ENCODE measurements at regions not wholly inside any gene's neighbourhood (a gene's known extent, or its start where the extent isn't known, plus 50 kb on each side); places are given as distances from the start of the nearest gene placed in this dataset.

- BruUV-seq (replicated peaks) = no TSS peak
- dilution Hi-C loops (cut with MboI; ENCODE audit: extremely low pct_ligation_motif_present, low sequenced_read_pairs) = no loop called here
- no peaks in the 10 kb centered on the region for H4K20me1 ChIP-seq (replicated peaks; ENCODE audit: control insufficient read depth, extremely low read depth, insufficient read depth, low read length)
Observed at GRCh38 chr9:79213417-79214125, 358.2 kb upstream of the TLE4 start.

GRCh38 chr9:79215821-79216220 is 355.9 kb upstream of the TLE4 start:
- Histone ChIP-seq H3K9me3 (replicated peaks; ENCODE audit: control insufficient read depth, insufficient read depth, low read length) (no peaks in the 10 kb centered on the region), H3K36me3 (ENCODE audit: control insufficient read depth in 2 of 2, extremely low read depth in 1 of 2, insufficient read depth in 2 of 2, low read length in 2 of 2) (no peaks in the 10 kb centered on the region), H2AFZ (ENCODE audit: low read depth, low read length) (no peak overlapping the region), H3K9ac (replicated peaks; ENCODE audit: extremely low read depth, insufficient read depth, low read length) (no peak overlapping the region), H4K20me1 (replicated peaks; ENCODE audit: control insufficient read depth, extremely low read depth, insufficient read depth, low read length) (no peaks in the 10 kb centered on the region), H3K27me3 (ENCODE audit: control insufficient read depth in 2 of 2, insufficient read depth in 2 of 2, low read length in 2 of 2) (no peaks in the 10 kb centered on the region), H3K4me2 (ENCODE audit: insufficient read depth, low read length) (no peak overlapping the region), H3K4me3 (replicated peaks in 1 of 3; ENCODE audit: insufficient read depth in 1 of 3, low read depth in 1 of 3, low read length in 3 of 3) (no peak overlapping the region), H3K27ac (ENCODE audit: insufficient read depth, low read depth, low read length) (no peak overlapping the region), H3K9me1 (replicated peaks; ENCODE audit: control insufficient read depth, extremely low read depth, insufficient read depth, low read length) (no peaks in the 10 kb centered on the region), H3K79me2 (ENCODE audit: control insufficient read depth, insufficient read depth, low read length) (no peaks in the 10 kb centered on the region), H3K4me1 (ENCODE audit: control insufficient read depth, extremely low read depth, insufficient read depth, low read length) (no peaks in the 10 kb centered on the region)
- ChIA-PET CTCF (no interaction called here), POLR2A (no interaction called here)
- TF ChIP-seq JUN (IDR thresholded peaks at IDR 0.05; ENCODE audit: borderline replicate concordance, insufficient read depth, insufficient read length, low read depth) (no peak), EZH2 (IDR thresholded peaks at IDR 0.05; ENCODE audit: borderline replicate concordance, low read depth, low read length, severe bottlenecking) (no peak), POLR2AphosphoS5 (IDR thresholded peaks at IDR 0.05; ENCODE audit: insufficient read depth, low read depth, low read length) (no peak), FOS (IDR thresholded peaks at IDR 0.05; ENCODE audit: borderline replicate concordance, insufficient read depth, low read length) (no peak)
- FAIRE-seq = no peak
- dilution Hi-C loops (cut with MboI; ENCODE audit: extremely low pct_ligation_motif_present, low sequenced_read_pairs) (no loop called here), intact Hi-C loops (cut with micrococcal nuclease) (no loop called here)
- BruUV-seq (replicated peaks) = no TSS peak
- DNase-seq (ENCODE audit: low read depth, low spot score) = no peak

More at GRCh38 chr9:79213417-79214125, 358.2 kb upstream of the TLE4 start:
- Histone ChIP-seq H3K79me2 (ENCODE audit: control insufficient read depth, insufficient read depth, low read length) (no peaks in the 10 kb centered on the region), H3K4me2 (ENCODE audit: insufficient read depth, low read length) (no peak overlapping the region), H3K27ac (ENCODE audit: insufficient read depth, low read depth, low read length) (no peak overlapping the region), H3K9me1 (replicated peaks; ENCODE audit: control insufficient read depth, extremely low read depth, insufficient read depth, low read length) (no peaks in the 10 kb centered on the region), H2AFZ (ENCODE audit: low read depth, low read length) (no peak overlapping the region), H3K9me3 (replicated peaks; ENCODE audit: control insufficient read depth, insufficient read depth, low read length) (no peaks in the 10 kb centered on the region), H3K4me3 (replicated peaks in 1 of 3; ENCODE audit: insufficient read depth in 1 of 3, low read depth in 1 of 3, low read length in 3 of 3) (no peak overlapping the region), H3K36me3 (ENCODE audit: control insufficient read depth in 2 of 2, extremely low read depth in 1 of 2, insufficient read depth in 2 of 2, low read length in 2 of 2) (no peaks in the 10 kb centered on the region), H3K4me1 (ENCODE audit: control insufficient read depth, extremely low read depth, insufficient read depth, low read length) (no peaks in the 10 kb centered on the region), H3K9ac (replicated peaks; ENCODE audit: extremely low read depth, insufficient read depth, low read length) (no peak overlapping the region), H3K27me3 (ENCODE audit: control insufficient read depth in 2 of 2, insufficient read depth in 2 of 2, low read length in 2 of 2) (no peaks in the 10 kb centered on the region)
- ChIA-PET CTCF (no interaction called here), POLR2A (no interaction called here)
- intact Hi-C loops (cut with micrococcal nuclease) = no loop called here
- TF ChIP-seq JUN (IDR thresholded peaks at IDR 0.05; ENCODE audit: borderline replicate concordance, insufficient read depth, insufficient read length, low read depth) = no peak
- TF ChIP-seq MYC (IDR thresholded peaks at IDR 0.05; ENCODE audit: low read depth, low read length) = no peak
- no peak for TF ChIP-seq EZH2 (IDR thresholded peaks at IDR 0.05; ENCODE audit: borderline replicate concordance, low read depth, low read length, severe bottlenecking)
- TF ChIP-seq POLR2A (IDR thresholded peaks at IDR 0.05; ENCODE audit: low read depth, low read length) = no peak
- TF ChIP-seq MAX (IDR thresholded peaks at IDR 0.05; ENCODE audit: insufficient read depth, insufficient read length) = no peak
- no peak for FAIRE-seq
- DNase-seq (ENCODE audit: low read depth, low spot score) = no peak
